ENCODE measurements at regions not wholly inside any gene's neighbourhood (a gene's known extent, or its start where the extent isn't known, plus 50 kb on each side); places are given as distances from the start of the nearest gene placed in this dataset.

DNA sequence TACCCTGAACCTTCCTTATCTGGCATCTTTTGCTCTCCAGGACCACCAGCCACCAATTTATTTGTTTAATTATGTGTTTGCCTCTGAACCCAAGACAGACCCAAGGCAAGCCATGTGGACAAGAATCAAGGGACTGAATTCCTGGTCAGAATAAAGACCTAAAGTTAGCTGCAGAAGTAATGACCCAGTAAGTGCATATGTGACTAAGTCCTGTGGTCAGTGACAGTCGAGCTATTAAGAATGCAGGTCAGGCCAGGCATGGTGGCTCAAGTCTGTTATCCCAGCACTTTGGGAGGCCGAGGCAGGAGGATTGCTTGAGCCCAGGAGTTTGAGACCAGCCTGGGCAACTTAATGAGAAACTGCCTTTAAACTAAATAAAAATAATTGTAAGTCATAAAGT, 139.4 kb downstream of the CCDC71L start:
- TF ChIP-seq, protein P1, sequence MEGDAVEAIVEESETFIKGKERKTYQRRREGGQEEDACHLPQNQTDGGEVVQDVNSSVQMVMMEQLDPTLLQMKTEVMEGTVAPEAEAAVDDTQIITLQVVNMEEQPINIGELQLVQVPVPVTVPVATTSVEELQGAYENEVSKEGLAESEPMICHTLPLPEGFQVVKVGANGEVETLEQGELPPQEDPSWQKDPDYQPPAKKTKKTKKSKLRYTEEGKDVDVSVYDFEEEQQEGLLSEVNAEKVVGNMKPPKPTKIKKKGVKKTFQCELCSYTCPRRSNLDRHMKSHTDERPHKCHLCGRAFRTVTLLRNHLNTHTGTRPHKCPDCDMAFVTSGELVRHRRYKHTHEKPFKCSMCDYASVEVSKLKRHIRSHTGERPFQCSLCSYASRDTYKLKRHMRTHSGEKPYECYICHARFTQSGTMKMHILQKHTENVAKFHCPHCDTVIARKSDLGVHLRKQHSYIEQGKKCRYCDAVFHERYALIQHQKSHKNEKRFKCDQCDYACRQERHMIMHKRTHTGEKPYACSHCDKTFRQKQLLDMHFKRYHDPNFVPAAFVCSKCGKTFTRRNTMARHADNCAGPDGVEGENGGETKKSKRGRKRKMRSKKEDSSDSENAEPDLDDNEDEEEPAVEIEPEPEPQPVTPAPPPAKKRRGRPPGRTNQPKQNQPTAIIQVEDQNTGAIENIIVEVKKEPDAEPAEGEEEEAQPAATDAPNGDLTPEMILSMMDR (IDR thresholded peaks at IDR 0.05; ENCODE audit: control extremely low read depth, extremely low read depth, low read depth, missing control alignments), result no peak
- DNase-seq (ENCODE audit: extremely low spot score), result no peak
- ChIA-PET POLR2A (no interaction called here), CTCF (interaction anchor here (1.7 to 2.0 kb wide), 2 partner anchors 345 to 628 kb away, joined by 4 to 6 read pairs; no protein-coding TSS in a partner anchor)

DNA sequence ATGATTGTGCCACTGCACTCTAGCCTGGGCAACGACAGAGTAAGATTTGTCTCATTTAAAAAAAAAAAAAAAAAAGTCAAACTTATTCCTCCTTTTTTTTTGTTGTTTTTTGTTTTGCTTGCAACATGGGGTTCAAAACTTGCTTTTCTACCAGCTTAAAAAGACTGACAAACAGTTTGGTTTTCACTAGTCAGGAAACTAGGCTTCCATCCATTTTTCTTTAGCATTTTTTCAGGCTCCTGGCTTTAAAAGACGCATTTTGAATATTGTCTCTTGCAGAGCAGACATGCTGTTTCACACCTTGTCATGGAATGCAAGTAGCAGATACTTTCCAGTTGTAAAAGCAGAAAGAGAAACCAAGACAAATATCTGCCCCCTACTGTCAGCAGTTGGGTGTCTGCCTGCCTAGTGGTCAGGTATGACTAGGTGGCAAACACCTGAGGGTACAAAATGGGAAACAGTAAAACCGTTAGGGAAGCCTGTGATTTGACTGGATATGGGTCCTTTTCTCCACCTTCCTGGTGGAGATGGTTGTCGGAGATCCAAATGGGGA, 139.9 kb downstream of the CCDC71L start:
- CTCF ChIA-PET, result interaction anchor here (0.7 to 2.0 kb wide), 4 partner anchors 9 to 628 kb away, joined by 3 to 6 read pairs (median 4); no protein-coding TSS in a partner anchor
- POLR2A ChIA-PET, result no interaction called here
- TF ChIP-seq, protein P1 (IDR thresholded peaks at IDR 0.05; ENCODE audit: control extremely low read depth, extremely low read depth, low read depth, missing control alignments), result no peak
- DNase-seq (ENCODE audit: extremely low spot score), result peak; percentile 15

DNA sequence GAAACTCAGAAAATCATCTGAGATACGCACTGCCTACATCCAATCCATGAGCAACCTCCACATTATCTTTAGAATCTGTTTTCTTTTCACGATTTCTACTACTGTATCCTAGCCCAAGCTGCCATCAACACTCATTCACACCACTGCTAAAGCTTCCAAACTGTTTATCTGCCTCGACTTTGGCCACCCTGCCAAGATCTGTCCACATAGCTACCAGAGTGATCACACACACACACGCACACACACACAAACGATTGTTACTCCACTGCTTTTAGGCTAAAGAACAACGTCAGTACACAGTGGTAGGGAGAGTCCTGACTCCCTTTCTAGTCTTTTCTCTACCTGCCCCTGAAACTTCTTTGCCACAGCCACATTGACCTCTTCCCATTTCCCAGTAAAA, 142.0 kb downstream of the CCDC71L start:
- DNase-seq (ENCODE audit: extremely low spot score), result no peak
- TF ChIP-seq, protein P1 (IDR thresholded peaks at IDR 0.05; ENCODE audit: control extremely low read depth, extremely low read depth, low read depth, missing control alignments), result no peak
- POLR2A ChIA-PET, result no interaction called here

DNA sequence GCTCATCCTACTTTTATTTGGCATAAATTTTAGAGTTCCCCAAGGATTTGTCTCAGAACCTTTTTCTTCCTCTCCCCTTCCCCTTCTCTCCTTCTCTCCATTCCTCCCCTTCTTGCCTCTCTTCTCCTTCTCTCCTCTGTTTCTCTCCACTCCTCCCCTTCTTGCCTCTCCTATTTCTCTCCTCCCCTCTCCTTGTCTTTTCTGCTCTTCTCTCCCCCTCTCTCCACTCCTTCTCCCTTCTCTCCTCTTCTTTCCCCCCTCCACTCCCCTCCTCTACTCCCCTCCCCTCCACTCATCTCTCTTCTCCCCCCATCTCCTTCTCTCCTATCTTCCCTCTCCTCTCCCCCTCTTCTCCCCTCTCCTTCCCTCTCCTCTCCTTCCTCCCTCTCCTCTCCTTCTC, 142.7 kb downstream of the CCDC71L start:
- POLR2A ChIA-PET, result no interaction called here
- TF ChIP-seq, protein P1 (IDR thresholded peaks at IDR 0.05; ENCODE audit: control extremely low read depth, extremely low read depth, low read depth, missing control alignments), result no peak
- no peak for DNase-seq (ENCODE audit: extremely low spot score)
- CTCF ChIA-PET, result no interaction called here

More for the DNA sequence above, 142.0 kb downstream of the CCDC71L start:
- CTCF ChIA-PET, result no interaction called here

DNA sequence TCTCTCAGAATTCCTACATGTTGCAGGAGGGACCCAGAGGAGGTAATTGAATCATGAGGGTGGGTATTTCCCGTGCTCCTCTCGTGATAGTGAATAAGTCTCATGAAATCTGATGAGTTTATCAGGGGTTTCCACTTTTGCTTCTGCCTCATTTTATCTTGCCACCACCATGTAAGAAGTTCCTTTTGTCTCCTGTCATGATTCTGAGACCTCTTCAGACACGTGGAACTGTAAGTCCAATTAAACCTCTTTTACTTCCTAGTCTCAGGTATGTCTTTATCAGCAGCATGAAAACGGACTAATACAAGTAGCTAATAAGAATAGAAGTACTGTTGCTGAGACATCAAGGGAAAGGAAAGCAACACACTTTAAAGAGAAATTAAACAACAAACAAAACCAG, 143.4 kb downstream of the CCDC71L start:
- no peak for DNase-seq (ENCODE audit: extremely low spot score)
- TF ChIP-seq, protein P1 (IDR thresholded peaks at IDR 0.05; ENCODE audit: control extremely low read depth, extremely low read depth, low read depth, missing control alignments), result no peak
- ChIA-PET POLR2A (no interaction called here), CTCF (no interaction called here)

DNA sequence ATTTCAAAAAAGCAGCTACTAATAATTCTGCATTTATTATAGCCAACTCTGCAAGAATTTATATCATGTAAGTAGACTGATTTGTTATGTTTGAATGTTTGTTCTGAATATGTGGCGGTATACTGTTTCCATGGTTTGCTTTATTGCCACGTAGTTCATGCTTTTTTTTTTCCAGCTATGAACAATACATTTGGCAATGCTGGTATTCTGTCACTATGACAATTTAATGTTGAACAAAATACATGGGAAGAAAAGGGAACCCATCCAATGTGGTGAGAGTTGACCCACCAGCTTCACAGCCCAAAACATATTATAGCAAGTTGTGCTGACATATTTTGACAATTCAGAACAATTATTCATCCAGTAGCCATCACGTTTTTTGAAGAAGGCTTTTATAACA, 145.6 kb downstream of the CCDC71L start:
- POLR2A ChIA-PET, result no interaction called here
- CTCF ChIA-PET, result interaction anchor here (0.8 kb wide), 1 partner anchor 339 kb away, joined by 3 read pairs; no protein-coding TSS in a partner anchor
- no peak for DNase-seq (ENCODE audit: extremely low spot score)
- TF ChIP-seq, protein P1 (IDR thresholded peaks at IDR 0.05; ENCODE audit: control extremely low read depth, extremely low read depth, low read depth, missing control alignments), result no peak
